MV-4-11 (cell line): ENCODE measurements at regions not wholly inside any gene's neighbourhood (a gene's known extent, or its start where the extent isn't known, plus 50 kb on each side); places are given as distances from the start of the nearest gene placed in this dataset.
A peak's percentile ranks its signal among the peaks of the same experiment; 100 is the strongest.

Experiments used
- DNase-seq: peaks from one replicate; lab custom pipeline; 2025; lab: John Stamatoyannopoulos, UW

GRCh38 chr3:137061186-137061585 lies 103.4 kb downstream of the IL20RB start:
- no peak for DNase-seq

GRCh38 chr3:137062250-137062649 lies 104.5 kb downstream of the IL20RB start:
- no peak for DNase-seq

- DNase-seq, result no peak
Measured at GRCh38 chr3:137065381-137065780, 107.6 kb downstream of the IL20RB start.

- DNase-seq, result no peak
Measured at GRCh38 chr3:137066092-137066491, 108.3 kb downstream of the IL20RB start.

- no peak for DNase-seq
Measured at GRCh38 chr3:137071104-137071503, 113.3 kb downstream of the IL20RB start.

GRCh38 chr3:137075020-137075419 lies 117.2 kb downstream of the IL20RB start:
- DNase-seq, result no peak

- DNase-seq, result no peak
Measured at GRCh38 chr3:137078040-137078439, 120.3 kb downstream of the IL20RB start.

- DNase-seq, result no peak
Measured at GRCh38 chr3:137079571-137079970, 121.8 kb downstream of the IL20RB start.

- DNase-seq, result no peak
Measured at GRCh38 chr3:137081711-137082110, 123.9 kb downstream of the IL20RB start.

GRCh38 chr3:137082763-137083162 lies 125.0 kb downstream of the IL20RB start:
- DNase-seq, result no peak

- no peak for DNase-seq
Measured at GRCh38 chr3:137083332-137083731, 125.5 kb downstream of the IL20RB start.

GRCh38 chr3:137084586-137084985 lies 126.8 kb downstream of the IL20RB start:
- no peak for DNase-seq

GRCh38 chr3:137097386-137097785 lies 139.6 kb downstream of the IL20RB start:
- no peak for DNase-seq

GRCh38 chr3:137097852-137098251 lies 140.1 kb downstream of the IL20RB start:
- no peak for DNase-seq

- DNase-seq, result no peak
Measured at GRCh38 chr3:137099364-137100219, 141.8 kb downstream of the IL20RB start.

- no peak for DNase-seq
Measured at GRCh38 chr3:137100326-137100725, 142.5 kb downstream of the IL20RB start.

GRCh38 chr3:137103739-137104138 lies 146.0 kb downstream of the IL20RB start:
- DNase-seq, result no peak

GRCh38 chr3:137105277-137105977 lies 147.6 kb downstream of the IL20RB start:
- peak; percentile 71 for DNase-seq

- DNase-seq, result no peak
Measured at GRCh38 chr3:137106612-137107240, 148.9 kb downstream of the IL20RB start.

- DNase-seq, result no peak
Measured at GRCh38 chr3:137108699-137109440, 151.1 kb downstream of the IL20RB start.

GRCh38 chr3:137110392-137110996 lies 152.7 kb downstream of the IL20RB start:
- peak; percentile 17 for DNase-seq

GRCh38 chr3:137111497-137111896 lies 153.7 kb downstream of the IL20RB start:
- DNase-seq, result no peak
